ENCODE measurements at regions not wholly inside any gene's neighbourhood (a gene's known extent, or its start where the extent isn't known, plus 50 kb on each side); places are given as distances from the start of the nearest gene placed in this dataset.

DNA sequence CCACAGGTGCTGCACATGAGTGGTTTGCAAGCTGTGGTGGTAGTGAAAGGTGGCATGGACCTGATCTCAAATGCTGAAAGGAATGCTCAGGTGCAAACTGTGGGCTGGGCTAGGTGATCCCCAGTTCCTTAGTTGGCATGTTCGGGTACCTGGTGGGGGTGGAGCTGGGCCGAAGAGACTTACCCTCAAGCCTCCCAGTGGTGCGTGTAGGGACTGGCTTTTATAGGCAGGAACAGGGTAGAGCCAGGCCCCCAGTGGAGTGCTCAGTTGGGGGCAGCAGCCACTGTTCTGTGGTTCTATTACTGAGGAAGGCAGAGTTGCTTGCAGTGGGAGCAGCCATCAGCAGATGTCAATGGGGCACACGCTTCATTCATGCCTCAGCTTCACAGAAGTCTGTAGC, 399.8 kb downstream of the HTR1B start:
- no peak for TF ChIP-seq CTCF (IDR thresholded peaks at IDR 0.05)
- TF ChIP-seq POLR2A (IDR thresholded peaks at IDR 0.05) = no peak
